ENCODE measurements at regions not wholly inside any gene's neighbourhood (a gene's known extent, or its start where the extent isn't known, plus 50 kb on each side); places are given as distances from the start of the nearest gene placed in this dataset.

DNA sequence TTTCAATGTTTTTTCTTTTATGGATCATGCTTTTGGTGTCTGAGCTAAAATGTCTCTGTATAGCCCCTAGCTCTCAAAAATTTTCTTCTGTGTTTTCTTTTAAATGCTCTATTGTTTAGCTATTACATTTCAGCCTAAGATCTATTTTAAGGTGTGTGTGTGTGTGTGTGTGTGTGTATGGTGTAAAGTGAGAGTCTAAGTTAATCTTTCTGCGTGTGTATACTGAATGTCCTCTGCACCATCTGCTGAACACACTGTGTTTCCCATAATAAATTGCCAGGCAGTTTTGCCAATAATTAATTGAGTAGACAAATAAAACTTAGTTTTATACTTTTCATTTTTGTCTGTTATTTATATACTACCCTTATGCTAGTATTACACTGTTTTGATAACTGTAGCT lies 2096.3 kb upstream of the C9orf72 start:
- Histone ChIP-seq H2AFZ (ENCODE audit: low read length) (no peak overlapping the region), H3F3A (ENCODE audit: insufficient read depth, low read length) (no peaks in the 10 kb centered on the region), H3K9ac (ENCODE audit: low read length) (no peak overlapping the region), H3K4me1 (ENCODE audit: low read length) (no peaks in the 10 kb centered on the region), H3K36me3 (replicated peaks; ENCODE audit: insufficient read depth, low read length) (no peaks in the 10 kb centered on the region), H3K4me3 (ENCODE audit: low read length) (no peak overlapping the region), H3K79me2 (ENCODE audit: low read length) (no peaks in the 10 kb centered on the region), H3K9me2 (replicated peaks; ENCODE audit: insufficient read depth, low read length) (no peaks in the 10 kb centered on the region), H3K27me3 (replicated peaks; ENCODE audit: insufficient read depth, low read length) (no peaks in the 10 kb centered on the region), H3K27ac (ENCODE audit: low read length) (no peak overlapping the region), H3K9me3 (replicated peaks; ENCODE audit: insufficient read depth, low read length) (no peaks in the 10 kb centered on the region), H3K4me2 (ENCODE audit: low read depth, low read length) (no peak overlapping the region), H4K20me1 (ENCODE audit: insufficient read depth, low read length) (no peaks in the 10 kb centered on the region)
- no peak for DNase-seq
- no peak for TF ChIP-seq EZH2 (optimal IDR thresholded peaks at IDR 0.05; ENCODE audit: low read depth, low read length)
- no peak for TF ChIP-seq EZH2phosphoT487 (IDR thresholded peaks at IDR 0.05; ENCODE audit: low read length)
- TF ChIP-seq CTCF (IDR thresholded peaks at IDR 0.05; ENCODE audit: low read length), result no peak

- Histone ChIP-seq H3K27me3 (replicated peaks; ENCODE audit: insufficient read depth, low read length) (no peaks in the 10 kb centered on the region), H3F3A (ENCODE audit: insufficient read depth, low read length) (no peaks in the 10 kb centered on the region), H2AFZ (ENCODE audit: low read length) (no peak overlapping the region), H3K79me2 (ENCODE audit: low read length) (no peaks in the 10 kb centered on the region), H3K27ac (ENCODE audit: low read length) (no peak overlapping the region), H3K4me3 (ENCODE audit: low read length) (no peak overlapping the region), H3K9me2 (replicated peaks; ENCODE audit: insufficient read depth, low read length) (no peaks in the 10 kb centered on the region), H4K20me1 (ENCODE audit: insufficient read depth, low read length) (no peaks in the 10 kb centered on the region), H3K9ac (ENCODE audit: low read length) (no peak overlapping the region), H3K9me3 (replicated peaks; ENCODE audit: insufficient read depth, low read length) (no peaks in the 10 kb centered on the region), H3K4me2 (ENCODE audit: low read depth, low read length) (no peak overlapping the region), H3K36me3 (replicated peaks; ENCODE audit: insufficient read depth, low read length) (no peaks in the 10 kb centered on the region), H3K4me1 (ENCODE audit: low read length) (no peaks in the 10 kb centered on the region; the same call in 1 of the 2 replicates)
- no peak for DNase-seq
- TF ChIP-seq EZH2phosphoT487 (IDR thresholded peaks at IDR 0.05; ENCODE audit: low read length), result no peak
- TF ChIP-seq EZH2 (optimal IDR thresholded peaks at IDR 0.05; ENCODE audit: low read depth, low read length), result no peak
- no peak for TF ChIP-seq CTCF (IDR thresholded peaks at IDR 0.05; ENCODE audit: low read length)
These were observed 2112.2 kb upstream of the C9orf72 start for GRCh38 chr9:29685531-29685930.

DNA sequence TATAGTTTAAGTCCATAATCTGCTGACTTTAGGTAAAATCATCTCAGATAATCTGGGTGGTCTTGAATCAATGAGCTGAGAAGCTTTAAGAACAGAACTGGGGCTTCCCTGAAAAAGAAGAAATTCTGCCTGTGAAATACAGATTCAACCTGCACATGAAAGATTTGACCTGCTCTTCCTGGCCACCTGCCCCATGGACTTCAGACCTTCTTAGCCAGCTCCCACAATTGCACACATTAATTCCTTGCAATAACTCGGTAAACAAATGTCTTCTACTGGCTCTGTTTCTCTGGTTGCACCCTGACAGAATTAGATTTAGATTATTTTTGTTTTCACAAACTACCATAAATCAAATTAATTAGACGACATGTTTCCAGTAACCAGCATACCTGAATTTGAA lies 2117.9 kb upstream of the C9orf72 start:
- Histone ChIP-seq H3K4me1 (ENCODE audit: low read length) (no peaks in the 10 kb centered on the region), H3F3A (ENCODE audit: insufficient read depth, low read length) (no peaks in the 10 kb centered on the region), H3K27me3 (replicated peaks; ENCODE audit: insufficient read depth, low read length) (no peaks in the 10 kb centered on the region), H4K20me1 (ENCODE audit: insufficient read depth, low read length) (no peaks in the 10 kb centered on the region), H3K9ac (ENCODE audit: low read length) (no peak overlapping the region), H3K9me3 (replicated peaks; ENCODE audit: insufficient read depth, low read length) (no peaks in the 10 kb centered on the region), H2AFZ (ENCODE audit: low read length) (no peak overlapping the region), H3K4me3 (ENCODE audit: low read length) (no peak overlapping the region), H3K9me2 (replicated peaks; ENCODE audit: insufficient read depth, low read length) (no peaks in the 10 kb centered on the region), H3K79me2 (ENCODE audit: low read length) (no peaks in the 10 kb centered on the region), H3K36me3 (replicated peaks; ENCODE audit: insufficient read depth, low read length) (no peaks in the 10 kb centered on the region), H3K4me2 (ENCODE audit: low read depth, low read length) (no peak overlapping the region), H3K27ac (ENCODE audit: low read length) (no peak overlapping the region)
- DNase-seq, result no peak
- TF ChIP-seq EZH2phosphoT487 (IDR thresholded peaks at IDR 0.05; ENCODE audit: low read length) (no peak), CTCF (IDR thresholded peaks at IDR 0.05; ENCODE audit: low read length) (no peak), EZH2 (optimal IDR thresholded peaks at IDR 0.05; ENCODE audit: low read depth, low read length) (no peak)
